HG02943 (cell line): ENCODE measurements at regions not wholly inside any gene's neighbourhood (a gene's known extent, or its start where the extent isn't known, plus 50 kb on each side); places are given as distances from the start of the nearest gene placed in this dataset.

Experiments
- ATAC-seq: cut with Tn5 transposase; IDR thresholded peaks from one replicate; pipeline ENCODE4 v1.9.1; 2021; ENCODE audit warnings: mild to moderate bottlenecking, low read depth, moderate library complexity; ENCODE audit not compliant: unreplicated experiment

- ATAC-seq, result no peak
Measured at GRCh38 chr15:95448531-95449229, 881.8 kb upstream of the NR2F2 start.

GRCh38 chr15:95449230-95449628, 881.3 kb upstream of the NR2F2 start:
- ATAC-seq, result no peak

- ATAC-seq, result no peak
Measured at GRCh38 chr15:95450413-95450812, 880.1 kb upstream of the NR2F2 start.

GRCh38 chr15:95451938-95452337, 878.6 kb upstream of the NR2F2 start:
- no peak for ATAC-seq

GRCh38 chr15:95454403-95455262, 875.9 kb upstream of the NR2F2 start:
- no peak for ATAC-seq

- ATAC-seq, result no peak
Measured at GRCh38 chr15:95457520-95457919, 873.0 kb upstream of the NR2F2 start.

- no peak for ATAC-seq
Measured at GRCh38 chr15:95458721-95459120, 871.8 kb upstream of the NR2F2 start.

GRCh38 chr15:95459273-95459672, 871.2 kb upstream of the NR2F2 start:
- ATAC-seq, result no peak

- ATAC-seq, result no peak
Measured at GRCh38 chr15:95464509-95464908, 866.0 kb upstream of the NR2F2 start.

- ATAC-seq, result no peak
Measured at GRCh38 chr15:95468820-95469219, 861.7 kb upstream of the NR2F2 start.

- ATAC-seq, result no peak
Measured at GRCh38 chr15:95469496-95470000, 861.0 kb upstream of the NR2F2 start.

GRCh38 chr15:95470529-95470928, 860.0 kb upstream of the NR2F2 start:
- no peak for ATAC-seq

- no peak for ATAC-seq
Measured at GRCh38 chr15:95470997-95471689, 859.4 kb upstream of the NR2F2 start.

- no peak for ATAC-seq
Measured at GRCh38 chr15:95471690-95472086, 858.8 kb upstream of the NR2F2 start.

GRCh38 chr15:95475067-95475466, 855.4 kb upstream of the NR2F2 start:
- no peak for ATAC-seq

GRCh38 chr15:95479308-95479707, 851.2 kb upstream of the NR2F2 start:
- ATAC-seq, result no peak

GRCh38 chr15:95485367-95485766, 845.1 kb upstream of the NR2F2 start:
- no peak for ATAC-seq

- no peak for ATAC-seq
Measured at GRCh38 chr15:95486224-95486623, 844.3 kb upstream of the NR2F2 start.

- no peak for ATAC-seq
Measured at GRCh38 chr15:95489103-95489502, 841.4 kb upstream of the NR2F2 start.

GRCh38 chr15:95492388-95493070, 838.0 kb upstream of the NR2F2 start:
- no peak for ATAC-seq
